GM18519 (cell line): ENCODE measurements at regions not wholly inside any gene's neighbourhood (a gene's known extent, or its start where the extent isn't known, plus 50 kb on each side); places are given as distances from the start of the nearest gene placed in this dataset.

Experiments
- ATAC-seq: cut with Tn5 transposase; IDR thresholded peaks from one replicate; pipeline ENCODE4 v1.9.1; 2021; ENCODE audit warnings: mild to moderate bottlenecking, moderate library complexity; ENCODE audit not compliant: unreplicated experiment, low FRiP score

DNA sequence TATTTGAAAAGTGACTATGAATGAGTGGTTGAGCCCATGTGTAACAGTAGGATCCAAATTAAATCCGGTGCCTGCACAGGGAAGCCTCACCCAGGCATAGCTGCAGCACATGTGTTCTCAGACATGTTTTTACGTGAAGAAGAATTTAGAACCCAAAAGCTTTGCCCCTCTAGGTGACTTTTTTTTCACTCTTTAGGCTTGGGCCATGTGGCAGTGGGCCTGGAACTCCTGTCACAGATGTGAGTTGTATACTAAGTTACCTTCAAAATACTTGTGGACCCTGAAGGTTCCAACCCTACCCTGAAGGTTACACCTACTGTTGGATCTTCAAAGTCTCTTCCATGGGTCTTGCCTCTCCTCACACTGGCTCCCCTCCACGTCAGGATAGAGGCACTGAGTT, 146.6 kb downstream of the GAS1 start:
- ATAC-seq = no peak

DNA sequence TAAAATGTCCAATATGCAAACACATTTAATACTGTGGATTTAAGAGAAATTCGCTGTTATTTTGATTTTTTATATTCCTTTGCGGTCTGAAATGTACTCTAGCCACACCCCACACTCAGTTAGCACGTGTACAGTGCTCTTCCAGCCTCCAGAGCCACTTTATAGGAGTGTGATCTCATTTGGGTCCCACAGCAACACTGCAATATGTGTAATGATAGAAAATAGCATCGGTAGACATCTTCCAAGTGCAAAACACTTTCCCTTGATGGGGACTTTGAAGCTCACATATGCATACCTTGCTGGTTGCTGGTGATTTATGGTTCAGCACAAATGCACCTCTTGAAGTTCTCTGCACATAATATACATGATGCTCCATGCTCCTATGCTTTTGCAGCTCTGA, 148.3 kb downstream of the GAS1 start:
- ATAC-seq = no peak

DNA sequence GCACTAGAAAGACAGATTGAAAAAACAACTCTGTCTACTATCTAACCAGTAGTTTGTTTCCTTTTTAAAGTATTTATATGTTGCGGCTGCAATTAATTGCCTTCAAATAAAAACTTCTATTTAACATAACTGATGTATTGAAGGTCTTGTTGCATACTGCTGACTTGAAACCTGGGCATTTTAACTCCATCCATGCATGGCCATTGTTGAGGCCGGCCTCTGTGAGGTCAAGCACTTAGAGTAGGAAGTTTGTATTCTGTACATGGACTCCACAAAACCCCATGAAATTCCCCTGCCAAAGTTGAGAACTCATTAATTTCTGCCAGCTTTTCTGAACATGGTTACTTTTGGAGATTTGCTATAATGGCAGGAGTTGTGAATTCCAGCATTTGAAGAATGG, 150.6 kb downstream of the GAS1 start:
- ATAC-seq = no peak

DNA sequence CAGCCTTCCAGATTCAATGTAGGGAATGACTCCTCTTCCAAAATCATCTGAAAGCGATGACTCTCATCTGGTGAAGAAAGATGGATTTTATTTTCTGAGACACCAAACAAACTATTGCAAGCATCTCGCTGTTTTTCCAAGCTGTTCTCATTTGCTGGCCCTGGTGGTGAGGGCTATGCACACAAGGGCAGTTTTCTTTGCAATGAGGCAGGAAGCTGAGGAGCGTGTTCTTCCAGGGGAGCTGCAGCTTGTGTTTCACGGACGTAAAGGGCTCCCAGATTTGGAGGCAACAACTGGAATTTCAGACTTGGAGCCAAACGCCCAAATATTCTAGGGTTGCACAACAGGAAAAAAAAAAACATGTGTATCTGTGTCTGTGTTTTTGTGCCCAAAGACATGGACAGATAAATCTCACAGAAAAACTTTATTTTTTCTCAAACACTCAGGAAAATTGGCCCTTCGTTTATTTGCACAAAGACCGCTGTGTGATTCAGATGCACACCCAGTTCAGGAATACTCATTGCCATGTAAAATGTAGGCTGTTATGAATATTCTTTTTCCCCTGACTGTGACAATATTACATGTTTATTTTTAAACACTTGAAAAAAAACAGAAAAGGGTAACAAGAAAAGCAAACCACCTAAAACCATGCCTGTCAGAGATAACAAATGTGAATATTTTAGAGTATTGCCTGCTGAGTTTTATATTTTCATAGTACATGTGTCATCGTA, 151.3 kb downstream of the GAS1 start:
- ATAC-seq = no peak

DNA sequence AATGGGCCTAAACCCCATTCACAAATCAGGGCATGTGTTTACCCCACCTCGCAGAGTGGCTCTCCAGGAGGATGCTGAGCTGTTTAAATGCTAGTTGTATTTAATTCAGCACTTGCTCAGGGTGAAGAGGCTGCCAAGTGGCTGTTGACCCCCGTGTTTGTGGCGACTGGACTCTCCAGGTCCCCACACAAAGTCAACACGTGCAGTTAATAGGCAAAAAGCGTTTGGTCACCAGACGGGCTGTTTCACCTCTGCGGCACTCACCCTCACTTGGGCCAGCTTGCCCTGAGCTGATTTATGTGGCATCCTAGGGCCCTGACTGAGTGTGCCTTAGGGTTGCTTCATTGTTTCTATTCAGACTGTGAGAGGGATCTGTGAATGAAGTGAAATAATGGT, 152.3 kb downstream of the GAS1 start:
- ATAC-seq = no peak

DNA sequence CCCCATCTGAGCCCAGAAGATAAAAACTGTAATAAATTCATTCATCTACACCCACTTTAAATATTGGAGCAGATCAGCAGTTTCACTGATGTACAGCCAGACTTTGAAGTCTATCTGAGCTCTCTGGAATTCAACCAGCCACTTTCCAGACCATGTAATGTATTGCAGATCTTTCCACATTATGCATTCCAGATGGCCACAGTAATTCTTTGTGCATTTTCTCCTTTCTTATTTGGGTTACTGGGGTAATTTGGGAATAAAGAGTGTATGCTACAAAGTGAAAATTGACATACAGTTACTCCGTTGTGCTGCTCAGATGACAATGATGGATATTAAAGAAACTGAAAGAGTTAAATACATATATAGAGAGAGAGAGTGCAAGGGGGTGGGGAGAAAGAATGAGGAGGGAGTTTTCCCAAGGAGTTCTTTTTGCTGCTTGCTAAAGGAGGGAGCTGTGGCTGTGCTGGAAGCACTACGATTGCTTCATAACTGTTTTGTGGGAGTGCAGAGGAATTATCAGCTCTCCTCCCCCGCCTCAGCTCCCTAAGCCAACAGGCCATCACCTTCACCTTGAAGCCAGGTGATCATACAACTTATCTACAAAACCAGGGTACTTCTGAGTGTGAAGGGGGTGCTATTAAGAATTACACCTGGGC, 152.8 kb downstream of the GAS1 start:
- ATAC-seq = no peak

DNA sequence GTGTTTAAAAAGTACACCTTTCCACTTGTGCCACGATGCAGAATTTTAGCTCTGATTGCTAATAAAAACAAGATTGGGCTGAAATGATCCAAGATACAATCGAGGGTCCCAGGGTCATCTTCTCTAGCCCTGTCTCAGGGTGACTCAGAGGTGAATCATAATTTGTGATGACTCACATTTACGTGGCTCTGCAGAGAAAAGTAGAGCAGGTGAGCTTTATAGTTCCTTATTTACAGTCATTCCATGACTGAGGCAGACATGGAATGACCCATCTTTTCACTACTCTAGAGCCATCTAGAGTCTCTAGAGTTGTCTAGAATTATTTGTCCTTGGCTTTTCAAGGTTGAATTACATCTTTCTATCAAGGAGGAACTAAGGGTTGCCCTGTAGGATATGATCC, 155.2 kb downstream of the GAS1 start:
- ATAC-seq = no peak

DNA sequence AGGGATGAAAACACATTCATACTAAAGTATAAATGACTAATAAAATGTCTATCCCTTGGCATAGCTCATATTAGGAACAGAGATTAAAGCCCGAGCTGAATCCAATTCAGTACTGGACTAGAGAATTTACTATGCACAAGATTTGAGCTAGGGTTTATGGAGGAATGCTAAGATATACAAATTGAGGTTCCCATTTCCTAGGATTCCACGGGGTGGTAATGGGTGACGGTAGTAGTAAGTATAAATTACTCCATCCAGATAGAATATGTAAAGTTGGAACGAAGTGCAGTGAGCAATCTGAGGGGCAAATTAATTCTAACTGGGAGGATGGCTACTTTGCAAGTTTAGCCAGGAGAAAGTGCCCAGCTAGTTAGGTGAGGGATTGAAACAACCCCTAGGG, 156.5 kb downstream of the GAS1 start:
- ATAC-seq = no peak

DNA sequence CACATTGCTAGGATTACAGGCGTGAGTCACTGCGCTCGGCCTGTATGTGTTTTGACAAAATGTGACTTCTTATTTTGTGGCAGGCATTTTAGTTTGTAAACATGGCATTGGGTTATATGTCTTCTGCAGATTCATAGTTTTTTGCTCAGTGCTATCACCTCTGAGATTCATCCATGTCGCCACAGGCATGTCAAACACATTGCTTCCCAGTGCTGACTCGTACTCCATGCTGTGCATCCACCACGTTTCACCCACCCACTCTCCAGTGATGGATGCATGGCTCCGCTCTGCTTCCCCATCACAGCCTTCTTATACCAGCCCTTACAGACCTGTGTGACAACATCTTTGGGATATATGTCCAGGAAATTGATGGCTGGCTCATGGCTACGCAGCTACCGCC, 158.8 kb downstream of the GAS1 start:
- no peak for ATAC-seq

DNA sequence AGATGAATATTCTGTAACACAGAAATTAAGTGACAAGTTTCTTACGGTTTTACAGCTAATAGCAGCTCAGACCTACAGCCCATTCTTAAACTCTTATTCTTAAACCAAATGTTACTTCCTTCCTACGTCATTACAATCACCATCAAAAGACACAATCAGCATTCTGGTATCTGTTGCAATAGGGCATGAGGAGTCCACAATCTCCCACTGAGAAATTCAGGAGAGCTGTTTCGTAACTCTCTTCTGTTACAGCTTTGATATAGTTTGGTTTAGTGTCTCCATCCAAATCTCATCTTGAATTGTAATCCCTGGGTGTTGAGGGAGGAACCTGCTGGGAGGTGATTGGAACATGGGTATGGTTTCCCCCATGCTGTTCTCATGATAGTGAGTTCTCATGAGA, 163.4 kb downstream of the GAS1 start:
- ATAC-seq = no peak

DNA sequence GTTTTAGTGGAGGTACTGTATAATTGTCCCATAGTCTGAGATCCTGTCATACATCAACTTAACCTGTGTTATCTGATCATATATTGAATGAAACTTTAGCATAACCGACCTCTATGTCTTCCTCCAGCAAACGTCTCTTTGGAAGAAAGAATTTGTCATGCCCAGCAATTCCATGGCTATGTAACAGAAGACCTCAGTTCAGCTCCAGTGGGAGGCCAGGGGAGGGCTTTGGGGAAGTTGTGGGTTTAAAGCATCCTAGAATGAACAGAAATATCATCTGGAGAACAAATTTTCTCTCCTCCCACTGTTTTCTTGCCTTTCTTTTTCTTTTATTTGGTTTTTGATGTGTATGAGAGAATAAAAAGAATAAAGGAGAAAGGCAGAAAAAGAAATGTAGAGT, 164.5 kb downstream of the GAS1 start:
- ATAC-seq = no peak

DNA sequence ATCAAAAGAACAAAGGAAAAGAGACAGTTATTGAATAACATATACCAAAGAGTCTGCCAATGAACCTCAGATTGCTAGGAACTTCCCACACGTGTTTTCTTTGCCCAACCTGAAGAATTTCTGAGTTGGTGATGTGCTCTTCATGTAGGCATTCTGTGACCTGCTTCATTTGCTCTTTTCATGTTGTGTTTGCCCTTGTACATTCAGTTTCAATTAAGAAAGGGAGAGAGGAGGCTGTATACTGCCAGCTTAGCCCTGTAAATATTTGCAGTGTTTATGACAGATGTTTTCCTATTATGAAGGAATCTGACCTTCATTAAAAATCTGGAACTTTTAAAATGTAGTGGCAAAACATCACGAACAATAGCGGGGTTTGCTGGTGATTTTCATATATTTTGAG, 168.5 kb downstream of the GAS1 start:
- ATAC-seq = no peak

DNA sequence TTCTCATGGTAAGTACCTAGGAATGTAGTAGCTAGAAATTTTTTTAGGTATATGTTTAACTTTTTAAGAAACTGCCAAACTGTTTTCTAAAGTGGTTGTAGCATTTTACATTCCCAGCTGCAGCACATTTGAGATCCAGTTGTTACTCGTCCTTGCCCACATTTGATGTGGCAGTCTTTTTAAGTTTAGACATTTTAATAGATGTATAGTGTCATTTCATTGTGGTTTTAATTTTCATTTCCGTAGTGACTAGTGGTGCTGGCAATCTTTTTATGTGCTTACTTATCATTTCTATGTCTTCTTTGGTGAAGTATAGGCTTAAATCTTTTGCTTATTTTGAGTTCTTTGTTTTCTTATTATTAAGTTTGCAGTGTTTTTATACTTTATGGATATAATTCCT, 171.6 kb downstream of the GAS1 start:
- no peak for ATAC-seq

DNA sequence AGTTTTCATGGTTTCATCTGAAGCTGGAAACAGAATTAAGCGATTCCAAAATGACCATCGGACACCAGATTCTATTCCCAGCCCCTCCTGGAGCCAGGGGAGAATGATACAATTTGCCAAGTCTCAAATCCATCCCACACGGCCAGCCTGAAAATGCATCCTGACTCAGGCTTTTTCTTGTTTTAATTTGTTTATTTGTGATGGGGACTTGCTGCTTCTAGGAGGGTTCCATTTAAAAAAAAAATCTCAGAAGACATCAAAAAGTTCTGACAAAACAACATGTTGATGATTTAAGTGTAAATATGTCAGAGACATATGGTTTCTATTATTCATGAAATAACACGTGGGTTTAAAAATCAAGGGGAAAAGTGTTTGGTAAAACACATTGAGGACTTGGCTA, 173.2 kb downstream of the GAS1 start:
- no peak for ATAC-seq

DNA sequence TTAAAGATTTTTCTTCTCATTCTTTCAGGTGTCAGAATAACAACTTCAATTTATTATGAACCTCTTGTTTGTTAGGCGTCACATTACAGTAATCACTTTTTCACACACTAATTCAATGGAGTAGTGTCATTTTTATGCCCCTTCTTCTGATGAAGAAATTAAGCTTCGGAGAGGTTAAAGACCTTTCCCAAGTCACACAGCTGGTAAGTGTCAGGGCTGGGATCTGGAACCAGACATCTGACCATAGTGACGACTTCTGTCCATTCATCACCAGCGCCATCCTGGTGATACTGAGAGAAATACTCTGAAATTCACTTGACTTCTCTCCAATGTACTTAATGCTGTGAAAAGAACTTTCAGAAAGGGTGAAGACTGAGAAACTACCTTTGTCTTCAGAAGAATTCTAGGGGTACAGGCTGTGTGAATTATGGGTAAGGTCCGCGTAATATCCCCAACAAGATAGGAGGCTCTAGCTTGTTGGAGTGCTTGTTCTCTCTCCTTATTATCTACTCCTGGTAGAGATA, 173.8 kb downstream of the GAS1 start:
- ATAC-seq = no peak

DNA sequence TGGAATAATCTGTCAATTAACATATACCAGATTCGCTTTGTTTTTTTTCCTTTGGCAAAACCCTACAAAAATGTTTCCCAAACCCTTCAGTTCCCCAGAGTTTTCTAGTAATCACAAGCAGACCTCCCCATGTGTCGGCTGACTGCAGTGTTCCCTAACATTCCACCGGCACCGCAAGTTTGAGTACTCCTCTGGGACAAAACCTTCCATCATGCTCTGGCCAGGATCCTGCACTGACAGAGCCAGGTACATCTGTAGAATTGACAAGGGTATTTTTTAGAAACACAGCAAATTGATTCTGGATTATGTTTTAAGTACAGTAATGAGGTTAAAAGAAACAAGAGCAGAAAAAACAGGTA, 174.7 kb downstream of the GAS1 start:
- no peak for ATAC-seq

DNA sequence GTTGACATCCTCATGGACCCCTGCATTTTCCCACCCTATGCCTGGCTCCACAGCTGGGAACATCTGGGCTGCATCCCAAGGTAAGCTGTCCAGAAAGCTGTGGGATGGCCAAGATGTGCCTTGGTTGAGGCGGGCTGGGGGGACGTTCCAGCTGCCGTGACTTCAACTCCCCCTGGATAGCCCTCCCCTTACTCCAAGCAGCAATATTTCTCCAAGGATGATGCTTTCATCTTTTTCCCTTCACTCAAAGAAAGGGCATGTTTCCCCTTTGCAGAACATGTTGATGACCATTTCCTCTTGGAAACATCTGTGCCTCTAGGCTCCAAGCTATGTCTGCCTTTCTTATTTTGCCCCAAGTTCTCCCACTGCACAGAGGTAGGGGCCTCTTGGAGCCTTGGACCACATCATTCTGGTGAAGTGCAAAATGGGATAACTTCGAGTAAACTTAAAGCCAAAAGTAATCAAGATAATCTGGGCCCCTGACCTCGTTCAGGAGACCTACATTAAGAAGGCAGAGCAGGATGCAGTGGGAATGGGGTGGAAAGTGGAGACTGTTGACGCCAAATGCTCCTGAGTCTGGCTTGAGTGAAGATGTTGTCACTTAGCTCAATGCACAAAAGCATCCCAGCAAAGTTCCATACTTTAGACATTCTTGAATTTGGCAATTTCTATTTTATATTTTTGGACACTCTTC, 175.2 kb downstream of the GAS1 start:
- no peak for ATAC-seq

DNA sequence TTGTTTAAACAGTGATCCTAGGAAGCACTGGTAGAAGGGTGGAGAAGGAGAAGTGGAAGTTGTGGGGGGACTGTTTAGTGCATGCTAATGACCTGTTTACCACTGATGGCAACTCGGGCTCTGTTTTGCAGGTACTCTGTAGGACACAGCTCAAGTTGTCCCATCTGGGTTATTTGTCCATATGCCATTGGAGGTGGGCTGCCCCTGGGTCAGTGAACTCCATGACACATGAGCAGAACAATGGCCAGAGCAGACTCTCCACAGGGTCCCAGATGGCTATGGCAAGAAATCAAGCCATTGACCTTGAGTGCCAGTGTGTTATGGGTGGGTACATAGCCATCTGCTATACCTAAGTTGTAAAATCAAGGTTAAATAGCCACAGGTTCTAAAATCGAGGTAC, 175.9 kb downstream of the GAS1 start:
- no peak for ATAC-seq

DNA sequence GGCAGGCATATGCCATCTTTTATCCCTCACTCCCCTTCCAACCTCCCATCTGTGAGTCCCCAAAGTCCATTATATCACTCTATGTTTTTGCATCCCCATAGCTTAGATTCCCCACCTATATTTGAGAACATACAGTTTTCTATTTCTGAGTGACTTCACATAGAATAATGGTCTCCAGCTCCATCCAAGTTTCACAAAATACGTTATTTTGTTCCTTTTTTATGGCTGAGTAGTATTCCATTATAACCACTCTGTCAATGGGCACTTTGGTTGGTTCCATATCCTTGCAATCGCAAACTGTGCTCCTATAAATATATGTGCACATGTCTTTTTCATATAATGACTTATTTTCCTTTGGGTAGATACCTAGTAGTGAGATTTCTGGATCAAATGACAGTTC, 178.6 kb downstream of the GAS1 start:
- no peak for ATAC-seq

DNA sequence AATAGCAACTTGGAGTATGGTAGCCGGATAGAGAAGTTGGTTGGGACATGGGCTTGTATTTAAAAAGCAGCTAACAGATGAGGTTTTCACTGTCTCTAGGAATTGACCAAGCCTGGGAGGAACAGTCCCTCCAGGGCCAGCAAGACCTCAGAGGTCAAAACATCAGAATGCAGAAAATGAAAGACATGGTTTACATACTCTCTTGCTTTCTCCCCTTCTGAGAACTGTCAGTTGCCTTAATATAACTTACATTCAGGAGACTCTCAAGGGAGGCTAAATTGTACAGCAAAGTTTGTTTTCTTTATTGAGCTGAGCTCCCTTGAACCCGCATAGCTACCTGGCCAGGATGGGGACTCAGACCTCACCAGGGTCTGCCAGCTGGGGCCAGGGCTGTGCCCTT, 179.3 kb downstream of the GAS1 start:
- no peak for ATAC-seq

DNA sequence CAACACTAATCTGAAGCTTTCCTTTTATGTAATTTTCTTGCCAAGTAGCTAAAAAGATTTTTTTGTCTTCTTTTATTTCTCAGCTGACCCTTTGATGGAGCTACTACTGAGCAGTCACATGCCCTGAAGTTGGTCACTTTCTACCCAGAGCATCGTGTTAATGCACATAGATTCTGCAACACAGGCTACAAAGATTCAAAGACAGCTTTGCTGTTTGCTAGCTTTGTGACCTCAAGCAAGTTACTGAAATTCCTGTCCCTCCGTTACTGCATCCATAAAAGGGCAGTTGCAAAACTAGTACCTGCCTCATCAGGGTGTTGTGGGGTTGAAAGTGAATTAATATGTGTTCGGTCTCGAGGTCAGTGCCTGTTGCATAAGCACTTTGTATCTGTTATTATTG, 179.9 kb downstream of the GAS1 start:
- ATAC-seq = no peak

DNA sequence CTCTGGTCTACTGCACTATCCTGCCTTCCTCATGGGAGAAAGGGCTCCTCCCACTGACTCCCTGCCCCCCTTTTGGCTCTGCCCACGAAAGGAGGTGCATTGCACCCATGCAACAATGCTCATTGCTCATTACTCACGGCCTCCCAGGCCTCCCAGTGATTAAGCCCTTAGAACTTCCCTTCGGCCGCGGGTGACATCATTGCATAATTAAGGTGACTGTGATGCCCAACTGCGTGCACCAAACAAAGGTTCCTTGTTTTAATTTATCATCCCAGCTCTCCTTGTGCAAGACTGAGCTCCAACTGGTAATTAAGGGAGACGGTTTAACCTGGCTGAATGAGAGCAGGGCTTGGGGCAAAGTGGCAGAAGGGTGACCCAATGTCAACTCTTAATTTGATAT, 180.4 kb downstream of the GAS1 start:
- no peak for ATAC-seq
